A673 (cell line): ENCODE measurements at regions not wholly inside any gene's neighbourhood (a gene's known extent, or its start where the extent isn't known, plus 50 kb on each side); places are given as distances from the start of the nearest gene placed in this dataset.
A peak's percentile ranks its signal among the peaks of the same experiment; 100 is the strongest.

Experiments
- BruUV-seq: library from RNA; stranded (reverse); fragments of 400-500 nt; replicated peaks from 2 replicates; lab custom pipeline; 2021; lab: Mats Ljungman, UMichigan
- CTCF ChIA-PET: fragments of 300-600 bp; sonication (Branson Sonifier 250); formaldehyde crosslinking; loops from one replicate; lab custom pipeline; 2022; ENCODE audit warnings: antibody characterized with exemption; lab: Charles Lee
- POLR2A ChIA-PET: fragments of 300-600 bp; sonication (Branson Sonifier 250); formaldehyde crosslinking; loops from one replicate; lab custom pipeline; 2022; ENCODE audit warnings: antibody characterized with exemption; ENCODE audit not compliant: low non-redundant PET; lab: Charles Lee
- DNase-seq: peaks from one replicate; pipeline ENCODE4 v3.0.0-alpha.2; 2015; ENCODE audit warnings: low spot score
- H3K27ac ChIP-seq: fragments of 200-600 bp; sonication (generic); 2 replicates; pipeline ENCODE4 v1.5.1; 2016; ENCODE audit warnings: mixed run types, low read depth, mild to moderate bottlenecking, mixed read lengths, antibody characterized with exemption, low read length; ENCODE audit not compliant: poor library complexity, severe bottlenecking
- H3K27me3 ChIP-seq: fragments of 200-600 bp; sonication (generic); replicated peaks from 2 replicates; pipeline ENCODE4 v1.6.1; 2017; ENCODE audit warnings: mixed run types, low read depth, mild to moderate bottlenecking, mixed read lengths, antibody characterized with exemption, low read length; ENCODE audit not compliant: insufficient read depth, poor library complexity
- H3K36me3 ChIP-seq: fragments of 200-600 bp; sonication (generic); 2 replicates; pipeline ENCODE4 v1.6.1; 2016; ENCODE audit warnings: mixed run types, mild to moderate bottlenecking, mixed read lengths, antibody characterized with exemption, low read length; ENCODE audit not compliant: insufficient read depth, poor library complexity, severe bottlenecking
- H3K4me1 ChIP-seq: fragments of 200-600 bp; sonication (generic); 2 replicates; pipeline ENCODE4 v1.6.1; 2017; ENCODE audit warnings: mixed run types, mild to moderate bottlenecking, mixed read lengths, antibody characterized with exemption, low read length; ENCODE audit not compliant: insufficient read depth, poor library complexity, severe bottlenecking
- H3K4me3 ChIP-seq: fragments of 200-600 bp; sonication (generic); 2 replicates; pipeline ENCODE4 v1.5.1; 2016; ENCODE audit warnings: low read depth, mixed run types, mild to moderate bottlenecking, mixed read lengths, low read length; ENCODE audit not compliant: poor library complexity, severe bottlenecking
- H3K9me3 ChIP-seq: fragments of 200-600 bp; sonication (generic); 2 replicates; pipeline ENCODE4 v1.6.1; 2016; ENCODE audit warnings: mixed run types, low read depth, mild to moderate bottlenecking, mixed read lengths, antibody characterized with exemption, low read length; ENCODE audit not compliant: poor library complexity, severe bottlenecking
- CTCF ChIP-seq: fragments of 300-800, 200-600 bp; sonication (generic); conservative IDR thresholded peaks from 2 replicates; pipeline ENCODE4 v1.5.1; 2017; ENCODE audit warnings: low read depth, mild to moderate bottlenecking, antibody characterized with exemption, low read length, moderate library complexity, mixed read lengths
- EZH2 ChIP-seq: fragments of 200-600 bp; sonication (generic); IDR thresholded peaks from 2 replicates; pipeline ENCODE4 v1.6.1; 2017; ENCODE audit warnings: borderline replicate concordance, low read depth, mild to moderate bottlenecking, mixed read lengths, antibody characterized with exemption, low read length; ENCODE audit not compliant: poor library complexity, severe bottlenecking
- intact Hi-C: fragments of 100-400 bp; cut with micrococcal nuclease; formaldehyde crosslinking; loops from one replicate; pipeline ENCODE4 v1.10.0; 2022; ENCODE audit not compliant: unreplicated experiment

GRCh38 chr5:8644377-8644776 lies 775.4 kb downstream of the MTRR start:
- ChIA-PET CTCF (no interaction called here), POLR2A (no interaction called here)
- no peak overlapping the region for H3K27ac ChIP-seq
- no peaks in the 10 kb centered on the region for H3K4me1 ChIP-seq
- H3K36me3 ChIP-seq = no peaks in the 10 kb centered on the region
- H3K9me3 ChIP-seq = no peaks in the 10 kb centered on the region
- H3K4me3 ChIP-seq = no peak overlapping the region
- intact Hi-C loops = no loop called here
- BruUV-seq = no TSS peak
- no peaks in the 10 kb centered on the region for H3K27me3 ChIP-seq
- DNase-seq = no peak
- TF ChIP-seq CTCF (no peak), EZH2 (no peak)

- CTCF ChIA-PET = no interaction called here
- intact Hi-C loops = no loop called here
- POLR2A ChIA-PET = no interaction called here
- no peak overlapping the region for H3K4me3 ChIP-seq
- TF ChIP-seq EZH2 (no peak), CTCF (no peak)
- peaks cover 9% of the 10 kb centered on the region for H3K9me3 ChIP-seq
- DNase-seq = no peak
- no peaks in the 10 kb centered on the region for H3K27me3 ChIP-seq
- no peaks in the 10 kb centered on the region for H3K36me3 ChIP-seq
- no peak overlapping the region for H3K27ac ChIP-seq
- BruUV-seq = no TSS peak
- no peaks in the 10 kb centered on the region for H3K4me1 ChIP-seq
Observed at GRCh38 chr5:8647111-8647510, 778.2 kb downstream of the MTRR start.

GRCh38 chr5:8650186-8650585 lies 781.2 kb downstream of the MTRR start:
- ChIA-PET CTCF (no interaction called here), POLR2A (no interaction called here)
- Histone ChIP-seq H3K27ac (no peak overlapping the region), H3K4me1 (no peaks in the 10 kb centered on the region), H3K27me3 (no peaks in the 10 kb centered on the region), H3K36me3 (no peaks in the 10 kb centered on the region), H3K9me3 (peaks cover 14% of the 10 kb centered on the region), H3K4me3 (no peak overlapping the region)
- no peak for DNase-seq
- intact Hi-C loops = no loop called here
- no TSS peak for BruUV-seq
- no peak for TF ChIP-seq EZH2
- 0 out of 2 replicates have a peak, but pooled peaks have one; percentile 12 for TF ChIP-seq CTCF
